HL-60 (cell line): ENCODE measurements at regions not wholly inside any gene's neighbourhood (a gene's known extent, or its start where the extent isn't known, plus 50 kb on each side); places are given as distances from the start of the nearest gene placed in this dataset.

Source experiments
- DNase-seq, 2 experiments: peaks; one replicate each; pipeline ENCODE4 v3.0.0-alpha.2; 2010 to 2020; ENCODE audit warnings: low read depth in 1 of 2, low spot score in 1 of 2
- H3K27ac ChIP-seq: fragments of 250-450 bp; sonication (Bioruptor Pico); replicated peaks from 2 replicates; pipeline ENCODE4 v1.5.1; 2020; ENCODE audit warnings: mild to moderate bottlenecking, moderate library complexity
- H3K27me3 ChIP-seq: fragments of 250-450 bp; sonication (Bioruptor Pico); 2 replicates; pipeline ENCODE4 v1.5.1; 2021; ENCODE audit warnings: mild to moderate bottlenecking, moderate library complexity; ENCODE audit not compliant: insufficient read depth, poor library complexity, severe bottlenecking
- H3K4me3 ChIP-seq: replicated peaks from 2 replicates; pipeline ENCODE4 v1.5.1; 2011; ENCODE audit warnings: mild to moderate bottlenecking, control low read depth, low read length; ENCODE audit not compliant: insufficient read depth
- CTCF ChIP-seq: IDR thresholded peaks from one replicate; pipeline ENCODE4 v1.5.1; 2011; ENCODE audit warnings: low read length, control low read depth, inconsistent platforms; ENCODE audit not compliant: insufficient read depth
- GABPA ChIP-seq: IDR thresholded peaks from 2 replicates; pipeline ENCODE4 v1.6.1; 2012; ENCODE audit warnings: low read depth
- POLR2AphosphoS5 ChIP-seq: IDR thresholded peaks from 2 replicates; pipeline ENCODE4 v1.6.1; 2012; ENCODE audit warnings: low read depth
- SPI1 ChIP-seq: IDR thresholded peaks from 2 replicates; pipeline ENCODE4 v1.6.1; 2012; ENCODE audit warnings: low read depth, mild to moderate bottlenecking, borderline replicate concordance
- TF ChIP-seq, protein P1 (sequence below): IDR thresholded peaks from 2 replicates; pipeline ENCODE4 v1.6.1; 2012; ENCODE audit warnings: low read depth; ENCODE audit not compliant: insufficient replicate concordance

- H3K27ac ChIP-seq, result no peak overlapping the region
- H3K4me3 ChIP-seq, result no peak overlapping the region
- no peaks in the 10 kb centered on the region for H3K27me3 ChIP-seq
- no peak for DNase-seq
- TF ChIP-seq, protein P1, sequence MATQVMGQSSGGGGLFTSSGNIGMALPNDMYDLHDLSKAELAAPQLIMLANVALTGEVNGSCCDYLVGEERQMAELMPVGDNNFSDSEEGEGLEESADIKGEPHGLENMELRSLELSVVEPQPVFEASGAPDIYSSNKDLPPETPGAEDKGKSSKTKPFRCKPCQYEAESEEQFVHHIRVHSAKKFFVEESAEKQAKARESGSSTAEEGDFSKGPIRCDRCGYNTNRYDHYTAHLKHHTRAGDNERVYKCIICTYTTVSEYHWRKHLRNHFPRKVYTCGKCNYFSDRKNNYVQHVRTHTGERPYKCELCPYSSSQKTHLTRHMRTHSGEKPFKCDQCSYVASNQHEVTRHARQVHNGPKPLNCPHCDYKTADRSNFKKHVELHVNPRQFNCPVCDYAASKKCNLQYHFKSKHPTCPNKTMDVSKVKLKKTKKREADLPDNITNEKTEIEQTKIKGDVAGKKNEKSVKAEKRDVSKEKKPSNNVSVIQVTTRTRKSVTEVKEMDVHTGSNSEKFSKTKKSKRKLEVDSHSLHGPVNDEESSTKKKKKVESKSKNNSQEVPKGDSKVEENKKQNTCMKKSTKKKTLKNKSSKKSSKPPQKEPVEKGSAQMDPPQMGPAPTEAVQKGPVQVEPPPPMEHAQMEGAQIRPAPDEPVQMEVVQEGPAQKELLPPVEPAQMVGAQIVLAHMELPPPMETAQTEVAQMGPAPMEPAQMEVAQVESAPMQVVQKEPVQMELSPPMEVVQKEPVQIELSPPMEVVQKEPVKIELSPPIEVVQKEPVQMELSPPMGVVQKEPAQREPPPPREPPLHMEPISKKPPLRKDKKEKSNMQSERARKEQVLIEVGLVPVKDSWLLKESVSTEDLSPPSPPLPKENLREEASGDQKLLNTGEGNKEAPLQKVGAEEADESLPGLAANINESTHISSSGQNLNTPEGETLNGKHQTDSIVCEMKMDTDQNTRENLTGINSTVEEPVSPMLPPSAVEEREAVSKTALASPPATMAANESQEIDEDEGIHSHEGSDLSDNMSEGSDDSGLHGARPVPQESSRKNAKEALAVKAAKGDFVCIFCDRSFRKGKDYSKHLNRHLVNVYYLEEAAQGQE, result no peak
- no peak for TF ChIP-seq GABPA
- no peak for TF ChIP-seq SPI1
- no peak for TF ChIP-seq POLR2AphosphoS5
- no peak for TF ChIP-seq CTCF
These were observed 1608.2 kb downstream of the GRIK2 start for GRCh38 chr6:103001724-103002123.

GRCh38 chr6:103000688-103001087, 1607.2 kb downstream of the GRIK2 start:
- no peak for DNase-seq
- Histone ChIP-seq H3K4me3 (no peak overlapping the region), H3K27me3 (no peaks in the 10 kb centered on the region), H3K27ac (no peak overlapping the region)
- TF ChIP-seq SPI1 (no peak), GABPA (no peak)
- TF ChIP-seq, protein P1, result no peak

- DNase-seq, result no peak
- no peak for TF ChIP-seq SPI1
- no peak for TF ChIP-seq GABPA
- TF ChIP-seq, protein P1, result no peak
- no peak for TF ChIP-seq CTCF
- no peak for TF ChIP-seq POLR2AphosphoS5
These were observed 1602.0 kb downstream of the GRIK2 start for GRCh38 chr6:102995491-102995890.

GRCh38 chr6:102994866-102995265, 1601.4 kb downstream of the GRIK2 start:
- DNase-seq, result no peak
- Histone ChIP-seq H3K27ac (no peak overlapping the region), H3K27me3 (no peaks in the 10 kb centered on the region), H3K4me3 (no peak overlapping the region)
- TF ChIP-seq GABPA (no peak), CTCF (no peak), POLR2AphosphoS5 (no peak), SPI1 (no peak)
- TF ChIP-seq, protein P1, result no peak

More at GRCh38 chr6:102995491-102995890, 1602.0 kb downstream of the GRIK2 start:
- Histone ChIP-seq H3K27me3 (no peaks in the 10 kb centered on the region), H3K4me3 (no peak overlapping the region), H3K27ac (no peak overlapping the region)
